HG03064 (cell line): ENCODE measurements at regions not wholly inside any gene's neighbourhood (a gene's known extent, or its start where the extent isn't known, plus 50 kb on each side); places are given as distances from the start of the nearest gene placed in this dataset.
"Not testable (repeated sequence)": the region's sequence is repeated elsewhere in the genome, so short reads cannot be mapped to it uniquely, and the experiment has no call there.

ENCODE experiments used
- ATAC-seq: cut with Tn5 transposase; IDR thresholded peaks from one replicate; pipeline ENCODE4 v1.9.1; 2021; ENCODE audit warnings: low read depth; ENCODE audit not compliant: unreplicated experiment

- ATAC-seq = no peak
Observed at GRCh38 chr10:7070950-7071349, 339.9 kb downstream of the SFMBT2 start.

- ATAC-seq = no peak
Observed at GRCh38 chr10:7069706-7070105, 341.1 kb downstream of the SFMBT2 start.

GRCh38 chr10:7056216-7056615, 354.6 kb downstream of the SFMBT2 start:
- no peak for ATAC-seq

- no peak for ATAC-seq
Observed at GRCh38 chr10:7054915-7055314, 355.9 kb downstream of the SFMBT2 start.

- no peak for ATAC-seq
Observed at GRCh38 chr10:7053195-7053594, 357.6 kb downstream of the SFMBT2 start.

- ATAC-seq = not testable (repeated sequence)
Observed at GRCh38 chr10:7050024-7050423, 360.8 kb downstream of the SFMBT2 start.

GRCh38 chr10:7048061-7048460, 362.8 kb downstream of the SFMBT2 start:
- no peak for ATAC-seq

GRCh38 chr10:7046615-7047014, 364.2 kb downstream of the SFMBT2 start:
- peak; percentile 79 for ATAC-seq

- peak; percentile 83 for ATAC-seq
Observed at GRCh38 chr10:7045891-7046599, 364.8 kb downstream of the SFMBT2 start.

GRCh38 chr10:7043055-7043653, 367.7 kb downstream of the SFMBT2 start:
- ATAC-seq = no peak

GRCh38 chr10:7042419-7043054, 368.3 kb downstream of the SFMBT2 start:
- ATAC-seq = no peak

- ATAC-seq = no peak
Observed at GRCh38 chr10:7042000-7042399, 368.8 kb downstream of the SFMBT2 start.

- no peak for ATAC-seq
Observed at GRCh38 chr10:7040681-7041080, 370.2 kb downstream of the SFMBT2 start.

- no peak for ATAC-seq
Observed at GRCh38 chr10:7039859-7040258, 371.0 kb downstream of the SFMBT2 start.

- no peak for ATAC-seq
Observed at GRCh38 chr10:7038416-7038815, 372.4 kb downstream of the SFMBT2 start.

GRCh38 chr10:7037434-7037833, 373.4 kb downstream of the SFMBT2 start:
- not testable (repeated sequence) for ATAC-seq

- ATAC-seq = no peak
Observed at GRCh38 chr10:7036951-7037350, 373.9 kb downstream of the SFMBT2 start.

- ATAC-seq = no peak
Observed at GRCh38 chr10:7035126-7035761, 375.6 kb downstream of the SFMBT2 start.

- ATAC-seq = no peak
Observed at GRCh38 chr10:7033031-7033430, 377.8 kb downstream of the SFMBT2 start.

- ATAC-seq = no peak
Observed at GRCh38 chr10:7030134-7030855, 380.5 kb downstream of the SFMBT2 start.

- ATAC-seq = no peak
Observed at GRCh38 chr10:7029672-7030071, 381.2 kb downstream of the SFMBT2 start.
